Embryonic facial prominence (tissue), 1 donor: ENCODE measurements at regions not wholly inside any gene's neighbourhood (a gene's known extent, or its start where the extent isn't known, plus 50 kb on each side); places are given as distances from the start of the nearest gene placed in this dataset.
"Not testable (repeated sequence)": the region's sequence is repeated elsewhere in the genome, so short reads cannot be mapped to it uniquely, and the experiment has no call there.

Source experiments
- DNase-seq: peaks from one replicate; pipeline ENCODE4 v3.0.0-alpha.2; 2016; ENCODE audit errors: extremely low spot score

DNA sequence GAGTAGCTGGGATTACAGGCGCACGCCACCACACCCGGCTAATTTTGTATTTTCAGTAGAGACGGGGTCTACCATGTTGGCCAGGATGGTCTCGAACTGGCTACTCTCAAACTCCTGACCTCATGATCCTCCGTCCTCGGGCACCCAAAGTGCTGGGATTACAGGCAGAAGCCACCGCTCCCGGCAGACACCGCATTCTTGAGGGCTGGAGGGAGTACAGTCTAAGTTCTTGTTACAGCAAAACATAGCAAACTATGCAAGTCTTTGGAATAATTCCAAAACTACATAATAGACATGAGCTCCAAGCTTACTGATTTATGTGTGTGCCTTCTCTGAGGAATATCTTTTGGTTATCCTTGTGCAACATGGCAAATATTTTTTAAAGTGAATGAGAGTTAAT is 299.1 kb upstream of the ZNF658 start:
- peak; percentile 6 for DNase-seq

DNA sequence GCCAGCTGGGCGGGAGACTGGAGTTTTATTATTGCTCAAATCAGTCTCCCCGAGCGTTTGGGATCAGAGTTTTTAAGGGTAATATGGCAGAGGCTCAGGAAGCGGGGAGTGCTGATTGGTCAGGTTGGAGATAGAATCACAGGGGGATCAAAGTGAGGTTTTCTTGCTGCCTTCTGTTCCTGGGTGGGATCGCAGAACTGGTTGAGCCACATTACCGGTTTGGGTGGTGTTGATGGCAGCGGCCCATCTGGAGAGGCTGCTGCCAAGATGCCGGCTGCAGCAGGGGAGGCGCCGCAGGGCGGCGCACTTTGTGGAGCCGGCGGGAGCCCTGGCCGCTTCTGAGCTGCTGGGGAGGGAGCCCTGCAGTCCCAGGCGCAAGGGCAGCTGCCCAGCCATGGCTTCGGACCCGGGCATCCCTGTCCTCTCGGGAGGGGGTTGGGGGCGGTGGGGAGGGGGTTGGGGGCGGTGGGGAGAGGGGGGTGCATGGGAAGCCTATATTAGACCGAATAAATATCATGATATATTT is 268.9 kb upstream of the ZNF658 start:
- not testable (repeated sequence) for DNase-seq

DNA sequence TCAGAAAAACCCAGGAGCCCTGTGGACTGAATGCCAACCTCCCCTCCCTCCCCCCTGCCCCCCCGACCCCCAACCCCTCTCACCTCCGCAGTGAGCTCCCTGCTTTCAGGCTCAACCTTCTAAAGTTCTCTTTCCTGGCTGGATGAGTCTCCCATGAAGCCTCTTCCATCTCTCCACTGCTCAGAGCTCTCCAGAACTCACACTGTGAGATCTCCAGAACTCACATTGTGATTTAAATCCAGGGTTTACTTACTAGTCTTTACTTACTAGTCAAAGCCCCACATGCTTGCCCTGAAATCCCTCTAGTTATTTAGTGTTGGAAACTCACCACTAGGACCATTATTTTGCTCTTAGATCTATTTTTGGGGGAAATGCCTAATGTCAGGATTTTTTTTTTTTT is 252.8 kb upstream of the ZNF658 start:
- DNase-seq = not testable (repeated sequence)

- not testable (repeated sequence) for DNase-seq
Measured at GRCh38 chr9:66690242-66690641, 210.3 kb upstream of the ZNF658 start.

- DNase-seq = not testable (repeated sequence)
Measured at GRCh38 chr9:66695561-66696240, 204.8 kb upstream of the ZNF658 start.

- DNase-seq = not testable (repeated sequence)
Measured at GRCh38 chr9:66697343-66698065, 203.0 kb upstream of the ZNF658 start.

- DNase-seq = not testable (repeated sequence)
Measured at GRCh38 chr9:66698066-66698455, 202.5 kb upstream of the ZNF658 start.

GRCh38 chr9:66701411-66702377 is 198.8 kb upstream of the ZNF658 start:
- not testable (repeated sequence) for DNase-seq

- not testable (repeated sequence) for DNase-seq
Measured at GRCh38 chr9:66711553-66711952, 189.0 kb upstream of the ZNF658 start.

DNA sequence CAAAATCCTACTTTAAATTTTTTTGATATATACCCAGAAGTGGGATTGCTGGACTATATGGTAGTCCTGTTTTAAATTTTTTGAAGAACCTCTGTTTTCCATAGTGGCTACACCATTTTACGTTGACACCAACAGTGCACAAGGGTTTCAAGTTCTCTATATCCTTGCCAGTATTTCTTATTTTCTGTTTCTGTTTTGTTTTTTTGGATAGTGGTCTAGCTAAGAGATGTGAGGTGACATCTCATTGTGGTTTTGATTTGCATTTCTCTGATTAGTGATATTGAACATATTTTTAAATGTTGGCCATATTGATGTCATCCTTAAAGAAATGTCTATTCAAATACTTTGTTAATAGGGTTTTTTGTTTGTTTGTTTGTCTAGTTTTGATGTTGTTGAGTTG is 187.7 kb upstream of the ZNF658 start:
- DNase-seq = not testable (repeated sequence)

GRCh38 chr9:66713552-66713951 is 187.0 kb upstream of the ZNF658 start:
- not testable (repeated sequence) for DNase-seq

DNA sequence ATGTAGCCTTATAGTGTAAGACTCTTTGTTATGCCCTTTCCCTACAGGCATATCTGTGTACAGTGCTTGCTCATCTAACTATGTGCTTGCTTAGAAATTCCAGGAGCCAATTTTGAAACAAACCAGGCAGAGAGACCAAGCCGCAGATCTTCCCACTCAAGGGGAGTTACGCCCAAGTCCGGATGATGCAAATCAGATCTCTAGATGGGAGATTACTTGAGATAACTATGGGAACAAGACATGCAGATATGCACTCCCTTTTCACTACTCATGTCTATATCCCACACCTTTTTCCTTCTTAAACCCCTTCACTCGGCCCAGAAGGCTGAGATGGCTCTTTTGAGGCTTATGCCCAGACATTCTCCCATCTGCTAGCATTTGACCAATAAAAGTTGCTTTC is 179.7 kb upstream of the ZNF658 start:
- not testable (repeated sequence) for DNase-seq

- DNase-seq = not testable (repeated sequence)
Measured at GRCh38 chr9:66727540-66727939, 173.0 kb upstream of the ZNF658 start.

GRCh38 chr9:66736686-66737085 is 163.8 kb upstream of the ZNF658 start:
- DNase-seq = not testable (repeated sequence)

DNA sequence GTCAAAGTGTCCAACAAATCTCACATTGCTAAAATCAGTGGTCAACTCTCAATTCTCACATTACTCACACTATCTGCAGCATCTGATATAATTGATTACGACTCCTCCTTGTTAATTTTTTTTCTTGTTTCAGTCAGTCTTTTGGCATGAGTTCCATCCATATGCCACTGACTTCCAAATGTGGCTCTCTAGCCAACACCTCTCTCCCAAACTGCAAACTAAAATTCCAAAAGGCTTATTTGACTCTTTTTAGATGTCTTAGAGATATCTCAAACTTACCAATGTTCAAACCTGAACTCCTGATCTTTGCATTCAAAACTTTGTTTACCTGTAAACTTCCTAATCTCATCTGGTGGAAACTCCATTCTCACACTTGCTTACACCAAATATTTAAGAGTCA is 162.1 kb upstream of the ZNF658 start:
- not testable (repeated sequence) for DNase-seq

- DNase-seq = not testable (repeated sequence)
Measured at GRCh38 chr9:66740136-66740535, 160.4 kb upstream of the ZNF658 start.

DNA sequence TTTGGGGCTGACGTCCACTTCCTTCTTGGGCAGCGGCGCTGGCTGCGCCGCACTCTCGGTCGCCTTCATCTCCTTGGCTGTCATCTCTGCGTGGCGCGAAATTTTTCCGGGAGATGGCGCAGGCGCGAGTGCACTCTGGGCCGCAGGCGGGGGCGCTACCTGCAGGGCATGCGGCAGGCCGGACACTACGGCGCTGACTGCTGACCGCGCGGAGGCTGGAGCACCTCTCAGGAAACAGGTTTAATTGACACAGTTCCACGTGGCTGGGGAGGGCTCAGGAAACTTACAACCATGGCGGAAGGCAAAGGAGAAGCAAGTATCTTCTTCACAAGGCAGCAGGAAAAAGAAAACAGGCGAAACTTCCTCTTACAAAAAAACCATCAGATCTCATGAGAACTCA is 154.7 kb upstream of the ZNF658 start:
- not testable (repeated sequence) for DNase-seq

- not testable (repeated sequence) for DNase-seq
Measured at GRCh38 chr9:66752324-66752923, 148.1 kb upstream of the ZNF658 start.

- not testable (repeated sequence) for DNase-seq
Measured at GRCh38 chr9:66759825-66760492, 140.6 kb upstream of the ZNF658 start.

DNA sequence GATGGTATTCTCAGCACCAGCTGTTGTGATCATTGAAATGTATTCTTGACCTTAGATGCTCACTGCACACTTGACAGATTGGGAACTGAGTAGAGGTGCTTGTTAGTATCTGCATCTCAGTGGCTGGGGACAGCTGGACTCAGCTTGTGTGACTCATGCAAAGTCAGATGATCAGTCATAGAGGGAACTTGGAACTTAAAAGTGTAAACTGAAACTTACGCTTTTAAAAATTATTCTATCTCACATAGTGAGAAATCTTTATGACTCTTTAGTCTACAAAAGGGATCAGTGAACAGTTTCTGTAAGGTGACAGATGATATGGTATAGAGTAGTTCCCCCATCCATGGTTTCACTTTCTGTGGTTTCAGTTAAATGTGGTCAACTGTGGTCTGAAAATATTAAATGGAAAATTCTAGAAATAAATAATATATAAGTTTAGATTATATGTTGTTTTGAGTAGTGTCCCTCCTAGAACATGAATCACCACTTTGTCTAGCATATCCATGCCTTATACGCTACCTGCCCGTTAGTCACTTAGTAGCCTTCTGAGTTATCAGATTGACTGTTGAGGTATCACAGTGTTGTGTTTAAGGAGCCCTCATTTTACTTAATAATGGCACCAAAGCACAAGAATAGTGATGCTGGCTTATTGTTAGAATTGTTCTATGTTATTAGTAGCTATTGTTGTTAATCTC is 135.6 kb upstream of the ZNF658 start:
- DNase-seq = not testable (repeated sequence)
